ENCODE measurements at regions not wholly inside any gene's neighbourhood (a gene's known extent, or its start where the extent isn't known, plus 50 kb on each side); places are given as distances from the start of the nearest gene placed in this dataset.

- Histone ChIP-seq H3K27me3 (no peaks in the 10 kb centered on the region), H3K27ac (no peak overlapping the region), H3K4me1 (no peaks in the 10 kb centered on the region), H3K36me3 (no peaks in the 10 kb centered on the region), H3K9me3 (no peaks in the 10 kb centered on the region), H3K4me3 (no peak overlapping the region)
- 75% methylated on average over 4 of the region's 12 CpGs for WGBS (ENCODE audit: insufficient coverage, low coverage, low lambda C conversion rate, missing lambda C conversion rate)
- intact Hi-C loops (cut with DNase I) = no loop called here
- ATAC-seq = no peak
- TF ChIP-seq POLR2A (IDR thresholded peaks at IDR 0.05) (no peak), CTCF (IDR thresholded peaks at IDR 0.05) (no peak)
- no peak for DNase-seq
These were observed 185.4 kb upstream of the ASCC3 start for GRCh38 chr6:101066481-101066880.

GRCh38 chr6:101069191-101069795 lies 188.2 kb upstream of the ASCC3 start:
- ATAC-seq (no peak), DNase-seq (no peak)
- H3K27me3 ChIP-seq = no peaks in the 10 kb centered on the region
- no peaks in the 10 kb centered on the region for H3K36me3 ChIP-seq
- H3K4me3 ChIP-seq = no peak overlapping the region
- no peak overlapping the region for H3K27ac ChIP-seq
- no peaks in the 10 kb centered on the region for H3K9me3 ChIP-seq
- no peaks in the 10 kb centered on the region for H3K4me1 ChIP-seq
- TF ChIP-seq CTCF (IDR thresholded peaks at IDR 0.05) (no peak), POLR2A (IDR thresholded peaks at IDR 0.05) (no peak)
- intact Hi-C loops (cut with DNase I) = no loop called here

GRCh38 chr6:101070044-101070608 lies 189.0 kb upstream of the ASCC3 start:
- H3K4me3 ChIP-seq = no peak overlapping the region
- intact Hi-C loops (cut with DNase I) = no loop called here
- no peaks in the 10 kb centered on the region for H3K4me1 ChIP-seq
- WGBS (ENCODE audit: insufficient coverage, low coverage, low lambda C conversion rate, missing lambda C conversion rate) = 80% methylated on average over 1 of the region's 23 CpGs
- H3K27ac ChIP-seq = no peak overlapping the region
- H3K27me3 ChIP-seq = no peaks in the 10 kb centered on the region
- H3K36me3 ChIP-seq = no peaks in the 10 kb centered on the region
- DNase-seq (no peak), ATAC-seq (no peak)
- H3K9me3 ChIP-seq = no peaks in the 10 kb centered on the region
- no peak for TF ChIP-seq CTCF (IDR thresholded peaks at IDR 0.05)
- TF ChIP-seq POLR2A (IDR thresholded peaks at IDR 0.05) = no peak

- TF ChIP-seq POLR2A (IDR thresholded peaks at IDR 0.05) (no peak), CTCF (IDR thresholded peaks at IDR 0.05) (no peak)
- no peak overlapping the region for H3K4me3 ChIP-seq
- no peaks in the 10 kb centered on the region for H3K9me3 ChIP-seq
- ATAC-seq (no peak), DNase-seq (no peak)
- H3K36me3 ChIP-seq = no peaks in the 10 kb centered on the region
- H3K27me3 ChIP-seq = no peaks in the 10 kb centered on the region
- H3K4me1 ChIP-seq = no peaks in the 10 kb centered on the region
- no peak overlapping the region for H3K27ac ChIP-seq
- intact Hi-C loops (cut with DNase I) = no loop called here
These were observed 196.2 kb upstream of the ASCC3 start for GRCh38 chr6:101077344-101077743.

Data from right lobe of liver (tissue), 6 donors.